ENCODE measurements at regions not wholly inside any gene's neighbourhood (a gene's known extent, or its start where the extent isn't known, plus 50 kb on each side); places are given as distances from the start of the nearest gene placed in this dataset.
A peak's percentile ranks its signal among the peaks of the same experiment; 100 is the strongest.

DNA sequence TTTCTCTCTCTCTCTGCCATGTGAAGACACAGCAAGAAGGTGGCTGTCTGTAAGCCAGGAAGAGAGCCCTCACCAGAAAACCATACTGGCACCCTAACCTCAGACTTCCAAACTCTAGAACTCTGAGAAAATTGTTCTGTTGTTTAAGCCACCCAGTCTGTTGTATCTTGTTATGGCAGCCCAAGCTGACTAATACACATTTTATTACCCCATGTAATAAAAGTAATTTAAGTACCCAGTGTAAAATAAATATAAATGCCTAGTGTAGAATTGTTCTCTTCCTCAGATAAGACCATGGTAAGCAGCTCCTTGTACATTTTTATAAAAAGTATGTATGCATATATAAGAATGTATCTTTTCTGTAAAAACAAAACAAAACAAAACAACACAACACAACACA is 119.7 kb downstream of the DTL start:
- Histone ChIP-seq H3K27me3 (no peaks in the 10 kb centered on the region), H3K36me3 (no peaks in the 10 kb centered on the region), H3K4me3 (no peak overlapping the region), H3K4me1 (peaks cover 0 to 28% (median 15%) of the 10 kb centered on the region in 9 donors), H3K27ac (no peak overlapping the region), H3K9me3 (peaks cover 0 to 6% (median 0%) of the 10 kb centered on the region in 11 donors)
- intact Hi-C loops (cut with DNase I): loop anchor here in 1 of 10 donors (5.0 kb wide), 1 partner anchor 78 kb away; no protein-coding TSS in a partner anchor
- DNase-seq (no peak), ATAC-seq (no peak)
- TF ChIP-seq, protein P1, sequence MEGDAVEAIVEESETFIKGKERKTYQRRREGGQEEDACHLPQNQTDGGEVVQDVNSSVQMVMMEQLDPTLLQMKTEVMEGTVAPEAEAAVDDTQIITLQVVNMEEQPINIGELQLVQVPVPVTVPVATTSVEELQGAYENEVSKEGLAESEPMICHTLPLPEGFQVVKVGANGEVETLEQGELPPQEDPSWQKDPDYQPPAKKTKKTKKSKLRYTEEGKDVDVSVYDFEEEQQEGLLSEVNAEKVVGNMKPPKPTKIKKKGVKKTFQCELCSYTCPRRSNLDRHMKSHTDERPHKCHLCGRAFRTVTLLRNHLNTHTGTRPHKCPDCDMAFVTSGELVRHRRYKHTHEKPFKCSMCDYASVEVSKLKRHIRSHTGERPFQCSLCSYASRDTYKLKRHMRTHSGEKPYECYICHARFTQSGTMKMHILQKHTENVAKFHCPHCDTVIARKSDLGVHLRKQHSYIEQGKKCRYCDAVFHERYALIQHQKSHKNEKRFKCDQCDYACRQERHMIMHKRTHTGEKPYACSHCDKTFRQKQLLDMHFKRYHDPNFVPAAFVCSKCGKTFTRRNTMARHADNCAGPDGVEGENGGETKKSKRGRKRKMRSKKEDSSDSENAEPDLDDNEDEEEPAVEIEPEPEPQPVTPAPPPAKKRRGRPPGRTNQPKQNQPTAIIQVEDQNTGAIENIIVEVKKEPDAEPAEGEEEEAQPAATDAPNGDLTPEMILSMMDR (IDR thresholded peaks at IDR 0.05): no peak

DNA sequence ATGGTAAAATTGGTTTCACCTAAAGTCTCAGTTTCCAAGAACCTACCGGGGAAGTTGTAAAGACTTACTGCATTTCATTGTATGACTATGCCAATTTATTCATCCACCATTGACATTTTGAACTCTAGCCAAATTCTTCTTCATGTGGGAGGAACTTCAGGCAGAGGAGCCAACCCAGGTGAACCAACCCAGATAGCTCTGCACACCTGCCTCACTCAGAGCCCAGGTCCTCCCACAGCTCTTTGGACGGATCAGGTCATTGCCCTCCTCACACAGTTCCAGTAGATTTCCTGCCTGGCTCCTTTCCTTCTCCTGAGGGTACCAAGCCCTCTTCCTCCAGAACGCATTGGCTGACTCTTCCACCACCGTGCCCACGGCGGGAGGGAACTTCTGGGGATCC is 121.7 kb downstream of the DTL start:
- intact Hi-C loops (cut with DNase I): loop anchor here in 1 of 10 donors (5.0 kb wide), 1 partner anchor 80 kb away; no protein-coding TSS in a partner anchor
- no peak for DNase-seq
- no peak overlapping the region for H3K4me3 ChIP-seq
- TF ChIP-seq, protein P1 (IDR thresholded peaks at IDR 0.05): no peak
- H3K9me3 ChIP-seq: peaks cover 0 to 6% (median 0%) of the 10 kb centered on the region in 11 donors
- no peak for ATAC-seq
- H3K36me3 ChIP-seq: no peaks in the 10 kb centered on the region
- H3K27ac ChIP-seq: no peak overlapping the region
- 85 to 88% methylated on average over 6 of the region's 6 CpGs for WGBS, 2 donors
- H3K4me1 ChIP-seq: peaks cover 2 to 31% (median 18%) of the 10 kb centered on the region in 9 donors
- no peaks in the 10 kb centered on the region for H3K27me3 ChIP-seq

DNA sequence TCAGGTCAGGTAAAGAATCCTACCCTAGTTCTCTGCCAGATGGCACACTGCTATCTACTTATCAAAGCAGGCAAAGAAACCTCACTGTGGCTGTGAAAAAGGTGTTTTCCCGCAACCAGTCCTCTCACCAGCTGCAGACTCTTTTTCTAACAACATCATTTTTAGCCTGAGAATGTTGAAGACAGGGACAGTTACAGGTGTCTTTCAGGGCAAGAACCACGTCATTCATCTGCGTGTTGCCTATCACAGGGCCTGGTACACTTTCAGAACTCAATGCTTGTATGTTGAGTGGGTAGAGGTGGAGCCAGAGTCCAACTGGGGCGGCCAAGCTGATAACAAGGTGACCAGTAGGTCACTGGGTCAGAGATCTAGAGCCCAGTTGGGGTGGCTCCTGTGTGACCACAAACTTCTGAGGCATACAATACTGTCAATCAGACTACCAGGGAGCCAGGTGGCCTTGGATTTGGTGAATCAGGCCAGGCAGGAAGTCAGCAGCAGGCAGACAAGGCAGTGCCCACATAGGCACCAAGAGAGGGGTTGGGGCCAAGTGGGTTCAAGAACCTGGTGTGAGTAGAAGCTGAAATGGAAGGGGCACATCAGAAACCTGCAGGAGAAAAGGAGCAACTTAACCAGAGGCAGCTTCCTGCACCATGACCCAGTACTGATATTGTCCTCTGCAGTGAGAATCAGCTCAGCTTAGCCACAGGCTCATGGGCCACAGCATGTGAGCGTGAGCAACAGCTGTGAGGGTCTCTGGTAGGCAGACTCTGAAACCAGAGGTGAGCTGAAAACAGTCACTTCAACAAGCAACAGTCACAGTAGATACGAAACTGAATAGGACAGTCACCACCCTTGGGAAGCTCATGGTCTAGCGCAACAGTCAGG is 123.6 kb downstream of the DTL start:
- peak in 4 of 8 donors; percentile 36 to 72 (median 47) for ATAC-seq
- no peak for DNase-seq
- Histone ChIP-seq H3K4me3 (no peak overlapping the region), H3K36me3 (no peaks in the 10 kb centered on the region), H3K27me3 (no peaks in the 10 kb centered on the region), H3K4me1 (peaks cover 5 to 31% (median 25%) of the 10 kb centered on the region in 9 donors), H3K27ac (no peak overlapping the region), H3K9me3 (peaks cover 0 to 6% (median 0%) of the 10 kb centered on the region in 11 donors)
- 79 to 80% methylated on average over 7 of the region's 7 CpGs for WGBS, 2 donors
- intact Hi-C loops (cut with DNase I): loop anchor here in 1 of 10 donors (5.0 kb wide), 1 partner anchor 82 kb away; no protein-coding TSS in a partner anchor
- TF ChIP-seq, protein P1 (IDR thresholded peaks at IDR 0.05): no peak

DNA sequence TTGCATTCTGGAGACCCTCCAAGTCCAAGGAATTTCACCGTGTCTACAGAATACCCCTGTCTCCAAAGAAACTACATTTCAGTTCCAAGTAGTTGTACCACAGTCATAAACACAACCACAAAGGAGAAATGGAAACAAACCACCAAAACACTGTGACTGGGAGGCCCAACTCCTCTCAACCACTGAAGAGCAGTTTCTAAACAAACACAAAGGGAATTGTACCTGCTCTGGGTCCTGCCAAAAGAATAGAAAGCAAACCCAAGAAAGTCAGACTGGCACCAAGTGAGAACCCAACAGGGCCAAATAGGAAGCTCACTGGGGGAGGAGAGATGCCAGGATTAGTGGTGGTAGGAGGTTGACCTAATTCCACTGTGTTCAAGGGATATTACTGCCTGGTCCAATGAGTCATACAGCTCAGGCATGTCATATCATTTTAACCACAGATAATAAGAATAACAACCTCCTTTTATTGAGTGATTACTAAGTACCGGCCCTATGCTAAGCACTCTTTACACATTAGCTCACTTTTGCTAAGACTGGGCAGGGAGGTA is 123.9 kb upstream of the PPP2R5A start:
- intact Hi-C loops (cut with DNase I): loop anchor here in 4 of 10 donors (5.0 to 10.0 kb wide), 5 partner anchors 74 to 126 kb away; partner anchors contain the start of gene PPP2R5A (in 2 of the 4)
- Histone ChIP-seq H3K36me3 (no peaks in the 10 kb centered on the region), H3K27ac (peak overlapping the region in 4 of 10 donors; percentile 10 to 26 (median 16)), H3K27me3 (no peaks in the 10 kb centered on the region), H3K4me3 (no peak overlapping the region), H3K4me1 (peaks cover 5 to 39% (median 28%) of the 10 kb centered on the region in 9 donors), H3K9me3 (no peaks in the 10 kb centered on the region)
- WGBS, 2 donors: 35 to 36% methylated on average over 2 of the region's 2 CpGs
- DNase-seq: no peak
- peak in 3 of 8 donors; percentile 10 to 46 (median 32) for ATAC-seq
- TF ChIP-seq, protein P1 (IDR thresholded peaks at IDR 0.05): no peak
